Heart left ventricle (tissue), 16 donors: ENCODE measurements at regions not wholly inside any gene's neighbourhood (a gene's known extent, or its start where the extent isn't known, plus 50 kb on each side); places are given as distances from the start of the nearest gene placed in this dataset.

ENCODE experiments used
- ATAC-seq, 4 donors: fragments of 200-7000 bp; cut with Tn5 transposase; one replicate each; pipeline ENCODE4 v1.9.1; 2020 to 2022; ENCODE audit warnings: moderate library complexity in 4 of 4, mild to moderate bottlenecking in 3 of 4, moderate number of reproducible peaks in 1 of 4
- DNase-seq, 5 donors: peaks; one replicate each; pipeline ENCODE4 v3.0.0-alpha.2; 2020
- H3K27ac ChIP-seq, 12 donors: fragments of 200-600 bp; sonication (generic) in 4 of 12; one replicate each; pipeline versions ENCODE4 v1.5.0 to v1.8.0; 2016 to 2022; ENCODE audit warnings: mild to moderate bottlenecking in 2 of 12
- H3K27me3 ChIP-seq, 9 donors: fragments of 200-600 bp; sonication (generic) in 2 of 9; one replicate each; pipeline versions ENCODE4 v1.5.1 to v1.8.0; 2016 to 2022; ENCODE audit warnings: mild to moderate bottlenecking in 3 of 9
- H3K36me3 ChIP-seq, 9 donors: fragments of 200-600 bp; sonication (generic) in 2 of 9; one replicate each; pipeline versions ENCODE4 v1.5.0 to v1.8.0; 2018 to 2022; ENCODE audit warnings: mild to moderate bottlenecking in 2 of 9
- H3K4me1 ChIP-seq, 12 donors: fragments of 200-600 bp; sonication (generic) in 4 of 12; one replicate each; pipeline versions ENCODE4 v1.5.0 to v1.8.0; 2016 to 2022; ENCODE audit warnings: mild to moderate bottlenecking in 3 of 12
- H3K4me3 ChIP-seq, 12 donors: fragments of 200-600 bp; sonication (generic) in 4 of 12; one replicate each; pipeline versions ENCODE4 v1.5.0 to v1.8.0; 2017 to 2022; ENCODE audit warnings: mild to moderate bottlenecking in 9 of 12, moderate library complexity in 4 of 12
- H3K9me3 ChIP-seq, 12 donors: fragments of 200-600 bp; sonication (generic) in 4 of 12; one replicate each; pipeline versions ENCODE4 v1.5.0 to v1.8.0; 2016 to 2022; ENCODE audit warnings: mild to moderate bottlenecking in 1 of 12
- CTCF ChIP-seq, 12 donors: fragments of 200-600 bp; sonication (generic) in 4 of 12; IDR thresholded peaks; one replicate each; pipeline versions ENCODE4 v1.5.0 to v1.8.0; 2018 to 2022; ENCODE audit warnings: antibody characterized with exemption in 12 of 12, mild to moderate bottlenecking in 5 of 12
- POLR2A ChIP-seq, 2 donors: fragments of 450-650 bp; IDR thresholded peaks; one replicate each; pipeline ENCODE4 v1.6.1; 2017; ENCODE audit warnings: antibody characterized with exemption in 2 of 2, mild to moderate bottlenecking in 2 of 2, moderate library complexity in 2 of 2
- WGBS, 4 donors: extraction: QIAGEN DNeasy Blood & Tissue Kit in 2 of 4; methylation state at CpG; one replicate each; pipeline versions ENCODE4 v1.1.5 to v1.1.7; 2013 to 2018; 5-methylcytosine and 5-hydroxymethylcytosine counted together
- intact Hi-C, 10 donors: fragments of 100-400 bp; cut with DNase I; formaldehyde crosslinking; loops; one replicate each; pipeline versions ENCODE4 v1.11.1 to v1.14.2; 2022
- donor health status: ischemic (EF 13 %, LVEDD 7.1; RV severe dilation, severe dysfunction).
- donor health status: healthy with polysubstance abuse.
- donor health status: DM: no; HTN: yes; CAD: no.
- donor health status: DM: no; HTN: no; CAD: no.
- donor health status: ischemic (EF 25% LVEDD 6.9; RV normal size, moderate dysfunction).
- donor health status: ischemic (EF 25% LVEDD 5.7; RV mildly dilated, moderate dysfunction).
- donor health status: healthy.
- donor health status: DM: yes; HTN: yes; CAD: no.
- donor health status: ischemic (EF 35%, LVEDD 5.7; RV mildly dilated, moderate dysfunction).
- donor health status: nonischemic (EF 11% LVEDD 7.7; RV severe dilation, severe dysfunction).
- donor health status: DM: yes; HTN: yes; CAD: no.
- donor health status: PGD.
- donor health status: ischemic (EF 29% LVEDD 5.4; RV normal size, mild dysfunction).
- donor health status: nonischemic (EF 23%, LVEDD 6.1; RV moderate dilation, normal function).

GRCh38 chr10:47233631-47234030 is 66.4 kb upstream of the GDF10 start:
- H3K9me3 ChIP-seq = peaks cover 0 to 13% (median 3%) of the 10 kb centered on the region in 12 donors
- H3K36me3 ChIP-seq = no peaks in the 10 kb centered on the region
- intact Hi-C loops = no loop called here
- H3K4me3 ChIP-seq = no peak overlapping the region
- TF ChIP-seq POLR2A (IDR thresholded peaks at IDR 0.05) = no peak
- no peak for TF ChIP-seq CTCF (IDR thresholded peaks at IDR 0.05)
- H3K27ac ChIP-seq = no peak overlapping the region
- peaks cover 0 to 19% (median 0%) of the 10 kb centered on the region in 12 donors for H3K4me1 ChIP-seq
- ATAC-seq = peak in 2 of 4 donors; percentile 34 to 71
- no peaks in the 10 kb centered on the region for H3K27me3 ChIP-seq
- no peak for DNase-seq

GRCh38 chr10:47235484-47235883 is 64.5 kb upstream of the GDF10 start:
- no peak for DNase-seq
- WGBS, 4 donors = 48 to 67% (median 62%) methylated on average over 1 of the region's 1 CpG
- H3K4me1 ChIP-seq = peaks cover 0 to 12% (median 0%) of the 10 kb centered on the region in 12 donors
- H3K4me3 ChIP-seq = no peak overlapping the region
- TF ChIP-seq POLR2A (IDR thresholded peaks at IDR 0.05) (no peak), CTCF (IDR thresholded peaks at IDR 0.05) (no peak)
- ATAC-seq = no peak
- H3K36me3 ChIP-seq = no peaks in the 10 kb centered on the region
- no peaks in the 10 kb centered on the region for H3K27me3 ChIP-seq
- no peak overlapping the region for H3K27ac ChIP-seq
- intact Hi-C loops = no loop called here
- peaks cover 0 to 10% (median 0%) of the 10 kb centered on the region in 12 donors for H3K9me3 ChIP-seq

GRCh38 chr10:47237316-47238260 is 62.4 kb upstream of the GDF10 start:
- intact Hi-C loops = no loop called here
- Histone ChIP-seq H3K4me3 (no peak overlapping the region), H3K4me1 (peaks cover 0 to 8% (median 0%) of the 10 kb centered on the region in 12 donors), H3K9me3 (peaks cover 0 to 8% (median 0%) of the 10 kb centered on the region in 12 donors), H3K27me3 (peaks cover 0 to 9% (median 0%) of the 10 kb centered on the region in 9 donors), H3K27ac (no peak overlapping the region), H3K36me3 (no peaks in the 10 kb centered on the region)
- 72 to 90% (median 80%) methylated on average over 10 of the region's 10 CpGs for WGBS, 4 donors
- DNase-seq (no peak), ATAC-seq (no peak)
- TF ChIP-seq CTCF (IDR thresholded peaks at IDR 0.05) (no peak), POLR2A (IDR thresholded peaks at IDR 0.05) (no peak)

- intact Hi-C loops = no loop called here
- no peak overlapping the region for H3K27ac ChIP-seq
- H3K27me3 ChIP-seq = peaks cover 0 to 9% (median 0%) of the 10 kb centered on the region in 9 donors
- no peak for TF ChIP-seq CTCF (IDR thresholded peaks at IDR 0.05)
- TF ChIP-seq POLR2A (IDR thresholded peaks at IDR 0.05) = no peak
- 84 to 94% (median 85%) methylated on average over 7 of the region's 7 CpGs for WGBS, 4 donors
- peaks cover 0 to 8% (median 0%) of the 10 kb centered on the region in 12 donors for H3K9me3 ChIP-seq
- no peak overlapping the region for H3K4me3 ChIP-seq
- no peaks in the 10 kb centered on the region for H3K36me3 ChIP-seq
- peaks cover 0 to under 1% (median 0%) of the 10 kb centered on the region in 12 donors for H3K4me1 ChIP-seq
- DNase-seq (no peak), ATAC-seq (no peak)
Observed at GRCh38 chr10:47238331-47239095, 61.5 kb upstream of the GDF10 start.
